H9 (cell line): ENCODE measurements at regions not wholly inside any gene's neighbourhood (a gene's known extent, or its start where the extent isn't known, plus 50 kb on each side); places are given as distances from the start of the nearest gene placed in this dataset.
"Not testable (repeated sequence)": the region's sequence is repeated elsewhere in the genome, so short reads cannot be mapped to it uniquely, and the experiment has no call there.

Experiments used
- DNase-seq: peaks from one replicate; pipeline ENCODE4 v3.0.0-alpha.2; 2017
- H2AFZ ChIP-seq: one replicate; pipeline ENCODE4 v1.6.1; 2013; ENCODE audit warnings: mild to moderate bottlenecking, low read length, control low read depth, moderate library complexity
- H2AK5ac ChIP-seq: 2 replicates; pipeline ENCODE4 v1.6.1; 2013; ENCODE audit warnings: low read length, control low read depth, mixed read lengths; ENCODE audit not compliant: insufficient read length
- H2BK120ac ChIP-seq: one replicate; pipeline ENCODE4 v1.6.1; 2013; ENCODE audit warnings: low read depth, mild to moderate bottlenecking, low read length, control low read depth, inconsistent platforms; ENCODE audit not compliant: poor library complexity, severe bottlenecking
- H2BK12ac ChIP-seq: 2 replicates; pipeline ENCODE4 v1.6.1; 2013; ENCODE audit warnings: low read length, control low read depth, mixed read lengths, low read depth; ENCODE audit not compliant: insufficient read length
- H2BK15ac ChIP-seq: 2 replicates; pipeline ENCODE4 v1.6.1; 2013; ENCODE audit warnings: low read depth, low read length, control low read depth
- H2BK20ac ChIP-seq: one replicate; pipeline ENCODE4 v1.6.1; 2013; ENCODE audit warnings: low read depth, mild to moderate bottlenecking, low read length, control low read depth, inconsistent platforms; ENCODE audit not compliant: poor library complexity, severe bottlenecking
- H2BK5ac ChIP-seq: 2 replicates; pipeline ENCODE4 v1.6.1; 2013; ENCODE audit warnings: low read length, control low read depth, mixed read lengths; ENCODE audit not compliant: insufficient read length
- H3K14ac ChIP-seq: 2 replicates; pipeline ENCODE4 v1.6.1; 2013; ENCODE audit warnings: low read length, control low read depth; ENCODE audit not compliant: insufficient read depth
- H3K18ac ChIP-seq: 2 replicates; pipeline ENCODE4 v1.6.1; 2013; ENCODE audit warnings: low read depth, mild to moderate bottlenecking, mixed read lengths, low read length, control low read depth; ENCODE audit not compliant: insufficient read length
- H3K23ac ChIP-seq: 2 replicates; pipeline ENCODE4 v1.6.1; 2013; ENCODE audit warnings: low read length, control low read depth, mixed read lengths, low read depth; ENCODE audit not compliant: insufficient read length
- H3K23me2 ChIP-seq: 2 replicates; pipeline ENCODE4 v1.6.1; 2013; ENCODE audit warnings: low read depth, mild to moderate bottlenecking, mixed read lengths, low read length, control low read depth; ENCODE audit not compliant: insufficient read length, poor library complexity, severe bottlenecking
- H3K27ac ChIP-seq: 2 replicates; pipeline ENCODE4 v1.5.1; 2013; ENCODE audit warnings: low read length, control low read depth, mixed read lengths, low read depth; ENCODE audit not compliant: insufficient read length
- H3K27me3 ChIP-seq: 2 replicates; pipeline ENCODE4 v1.6.1; 2013; ENCODE audit warnings: low read length, control low read depth, inconsistent platforms; ENCODE audit not compliant: insufficient read depth
- H3K4ac ChIP-seq: 2 replicates; pipeline ENCODE4 v1.6.1; 2013; ENCODE audit warnings: low read depth, mild to moderate bottlenecking, control low read depth, inconsistent platforms, low read length, moderate library complexity
- H3K4me1 ChIP-seq: 2 replicates; pipeline ENCODE4 v1.6.1; 2013; ENCODE audit warnings: low read length, control low read depth, inconsistent platforms; ENCODE audit not compliant: insufficient read depth
- H3K4me2 ChIP-seq: 2 replicates; pipeline ENCODE4 v1.6.1; 2013; ENCODE audit warnings: low read length, control low read depth, mixed read lengths; ENCODE audit not compliant: insufficient read length, insufficient read depth
- H3K56ac ChIP-seq: 2 replicates; pipeline ENCODE4 v1.6.1; 2013; ENCODE audit warnings: low read depth, mild to moderate bottlenecking, mixed read lengths, low read length, control low read depth; ENCODE audit not compliant: insufficient read length
- H3K79me1 ChIP-seq: 2 replicates; pipeline ENCODE4 v1.6.1; 2013; ENCODE audit warnings: low read depth, mild to moderate bottlenecking, moderate library complexity, low read length, control low read depth, inconsistent platforms; ENCODE audit not compliant: insufficient read depth, poor library complexity, severe bottlenecking
- H3K79me2 ChIP-seq: 2 replicates; pipeline ENCODE4 v1.6.1; 2013; ENCODE audit warnings: low read length, control low read depth, inconsistent platforms; ENCODE audit not compliant: insufficient read depth
- H3K9ac ChIP-seq: 2 replicates; pipeline ENCODE4 v1.6.1; 2013; ENCODE audit warnings: low read length, control low read depth, mixed read lengths; ENCODE audit not compliant: insufficient read length; ENCODE audit errors: extremely low read depth
- H3K9me3 ChIP-seq: one replicate; pipeline ENCODE4 v1.6.1; 2013; ENCODE audit warnings: low read depth, low read length, inconsistent platforms; ENCODE audit not compliant: control insufficient read depth
- H3T11ph ChIP-seq: one replicate; pipeline ENCODE4 v1.6.1; 2013; ENCODE audit warnings: mild to moderate bottlenecking, low read length, control low read depth, inconsistent platforms
- H4K20me1 ChIP-seq: one replicate; pipeline ENCODE4 v1.6.1; 2013; ENCODE audit not compliant: control insufficient read depth, insufficient read length, insufficient read depth
- H4K5ac ChIP-seq: 2 replicates; pipeline ENCODE4 v1.6.1; 2013; ENCODE audit warnings: low read depth, mild to moderate bottlenecking, mixed read lengths, low read length, control low read depth; ENCODE audit not compliant: insufficient read length
- H4K8ac ChIP-seq: replicated peaks from 2 replicates; pipeline ENCODE4 v1.6.1; 2013; ENCODE audit warnings: low read length, control low read depth, mixed read lengths, low read depth; ENCODE audit not compliant: insufficient read length
- H4K91ac ChIP-seq: 2 replicates; pipeline ENCODE4 v1.6.1; 2013; ENCODE audit warnings: low read depth, mild to moderate bottlenecking, moderate library complexity, mixed read lengths, low read length, control low read depth; ENCODE audit not compliant: insufficient read length
- H3K27ac Mint-ChIP-seq, 3 experiments: 2 replicates in 2 of 3; 3 replicates in 1 of 3; pipeline ENCODE4 v1.8.0; 2020 to 2021; ENCODE audit warnings: mixed read lengths in 3 of 3, mild to moderate bottlenecking in 1 of 3, moderate library complexity in 1 of 3
- H3K27me3 Mint-ChIP-seq: 2 replicates; pipeline ENCODE4 v1.8.0; 2021; ENCODE audit warnings: low read depth, mild to moderate bottlenecking, moderate library complexity, mixed read lengths
- H3K36me3 Mint-ChIP-seq, 3 experiments: 2 replicates in 2 of 3; 3 replicates in 1 of 3; pipeline ENCODE4 v1.8.0; 2020 to 2021; ENCODE audit warnings: low read depth in 3 of 3, mixed read lengths in 3 of 3; ENCODE audit not compliant: insufficient read depth in 1 of 3
- H3K4me1 Mint-ChIP-seq, 2 experiments: 2 replicates each; pipeline ENCODE4 v1.8.0; 2020; ENCODE audit warnings: mixed read lengths in 2 of 2
- H3K4me3 Mint-ChIP-seq, 2 experiments: 2 replicates in 1 of 2; 3 replicates in 1 of 2; pipeline ENCODE4 v1.8.0; 2020 to 2021; ENCODE audit warnings: mild to moderate bottlenecking in 2 of 2, mixed read lengths in 2 of 2, moderate library complexity in 1 of 2
- H3K9me3 Mint-ChIP-seq, 2 experiments: 2 replicates in 1 of 2; 3 replicates in 1 of 2; pipeline ENCODE4 v1.8.0; 2020; ENCODE audit warnings: mild to moderate bottlenecking in 2 of 2, mixed read lengths in 2 of 2, moderate library complexity in 1 of 2
- WGBS: extraction: QIAGEN DNeasy Blood & Tissue Kit; methylation state at CpG from one replicate; pipeline ENCODE4 v1.1.7; 2013; ENCODE audit warnings: missing lambda C conversion rate, low lambda C conversion rate, mixed read lengths; ENCODE audit not compliant: insufficient read length; ENCODE audit errors: extremely low coverage; 5-methylcytosine and 5-hydroxymethylcytosine counted together

DNA sequence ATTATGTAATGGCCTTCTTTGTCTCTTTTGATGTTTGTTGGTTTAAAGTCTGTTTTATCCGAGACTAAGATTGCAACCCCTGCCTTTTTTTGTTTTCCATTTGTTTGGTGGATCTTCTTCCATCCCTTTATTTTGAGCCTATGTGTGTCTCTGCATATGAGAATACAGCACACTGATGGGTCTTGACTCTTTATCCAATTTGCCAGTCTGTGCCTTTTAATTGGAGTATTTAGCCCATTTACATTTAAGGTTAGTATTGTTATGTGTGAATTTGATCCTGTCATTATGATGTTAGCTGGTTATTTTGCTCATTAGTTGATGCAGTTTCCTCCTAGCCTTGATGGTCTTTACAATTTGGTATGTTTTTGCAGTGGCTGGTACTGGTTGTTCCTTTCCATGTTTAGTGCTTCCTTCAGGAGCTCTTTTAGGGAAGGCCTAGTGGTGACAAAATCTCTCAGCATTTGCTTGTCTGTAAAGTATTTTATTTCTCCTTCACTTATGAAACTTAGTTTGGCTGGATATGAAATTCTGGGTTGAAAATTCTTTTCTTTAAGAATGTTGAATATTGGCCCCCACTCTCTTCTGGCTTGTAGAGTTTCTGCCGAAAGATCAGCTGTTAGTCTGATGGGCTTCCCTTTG lies 95.3 kb upstream of the ATF7IP2 start:
- peaks cover 15 to 16% of the 10 kb centered on the region in 2 experiments for H3K4me1 Mint-ChIP-seq
- H3K23me2 ChIP-seq, H3K4me2 ChIP-seq, H2BK120ac ChIP-seq, H3K4ac ChIP-seq, H3K79me1 ChIP-seq, H3K4me1 ChIP-seq, H3K27ac Mint-ChIP-seq, DNase-seq, H3K23ac ChIP-seq, H2BK5ac ChIP-seq, H3K18ac ChIP-seq, H3K14ac ChIP-seq, H3K27ac ChIP-seq, H2AFZ ChIP-seq, H3K56ac ChIP-seq, H2BK12ac ChIP-seq, H4K8ac ChIP-seq, H2AK5ac ChIP-seq, H3K27me3 Mint-ChIP-seq, H2BK15ac ChIP-seq, H3T11ph ChIP-seq, H3K79me2 ChIP-seq, H4K20me1 ChIP-seq, H3K9ac ChIP-seq, H4K91ac ChIP-seq, H4K5ac ChIP-seq, H2BK20ac ChIP-seq, H3K27me3 ChIP-seq, H3K4me3 Mint-ChIP-seq: not testable (repeated sequence)
- H3K36me3 Mint-ChIP-seq, result peaks cover 11 to 37% (median 26%) of the 10 kb centered on the region in 3 experiments
- H3K9me3 Mint-ChIP-seq, result peaks cover 49 to 52% of the 10 kb centered on the region in 2 experiments
- peaks cover 11% of the 10 kb centered on the region for H3K9me3 ChIP-seq
- no CpG with 5 or more reads among the region's 2 CpGs for WGBS

DNA sequence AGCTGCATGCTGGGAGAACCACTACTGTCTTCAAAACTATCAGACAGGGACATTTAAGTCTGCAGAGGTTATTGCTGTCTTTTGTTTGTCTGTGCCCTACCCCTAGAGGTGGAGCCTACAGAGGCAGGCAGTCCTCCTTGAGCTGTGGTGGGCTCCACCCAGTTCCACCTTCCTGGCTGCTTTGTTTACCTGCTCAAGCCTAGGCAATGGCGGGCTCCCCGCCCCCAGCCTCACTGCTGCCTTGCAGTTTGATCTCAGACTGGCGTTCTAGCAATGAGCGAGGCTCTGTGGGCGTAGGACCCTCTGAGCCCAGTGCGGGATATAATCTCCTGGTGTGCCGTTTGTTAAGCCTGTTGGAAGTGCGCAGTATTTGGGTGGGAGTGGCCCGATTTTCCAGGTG lies 93.7 kb upstream of the ATF7IP2 start:
- H3K23ac ChIP-seq, H4K5ac ChIP-seq, H4K8ac ChIP-seq, H3T11ph ChIP-seq, H3K27me3 Mint-ChIP-seq, H3K4me3 Mint-ChIP-seq, H2BK5ac ChIP-seq, H2BK12ac ChIP-seq, H3K14ac ChIP-seq, H2BK120ac ChIP-seq, H3K9ac ChIP-seq, H3K4me1 ChIP-seq, H2AFZ ChIP-seq, H3K27ac Mint-ChIP-seq, H3K79me1 ChIP-seq, H3K18ac ChIP-seq, H3K79me2 ChIP-seq, H3K56ac ChIP-seq, H2AK5ac ChIP-seq, H3K27me3 ChIP-seq, DNase-seq, H3K4ac ChIP-seq, H4K91ac ChIP-seq, H2BK20ac ChIP-seq, H2BK15ac ChIP-seq, H4K20me1 ChIP-seq, H3K27ac ChIP-seq, H3K4me2 ChIP-seq, H3K23me2 ChIP-seq: not testable (repeated sequence)
- Mint-ChIP-seq H3K9me3 (peaks cover 47 to 49% of the 10 kb centered on the region in 2 experiments), H3K36me3 (peaks cover 11 to 40% (median 26%) of the 10 kb centered on the region in 3 experiments), H3K4me1 (peaks cover 15 to 16% of the 10 kb centered on the region in 2 experiments)
- H3K9me3 ChIP-seq, result peaks cover 11% of the 10 kb centered on the region
- no CpG with 5 or more reads among the region's 9 CpGs for WGBS
